Non-pigmented ciliary epithelial cell (primary cell): ENCODE measurements at regions not wholly inside any gene's neighbourhood (a gene's known extent, or its start where the extent isn't known, plus 50 kb on each side); places are given as distances from the start of the nearest gene placed in this dataset.

Experiments
- DNase-seq: peaks from one replicate; pipeline ENCODE4 v3.0.0-alpha.2; 2010; ENCODE audit warnings: low read depth

- DNase-seq: no peak
Observed at GRCh38 chr3:147851062-147851461, 441.9 kb downstream of the ZIC1 start.

DNA sequence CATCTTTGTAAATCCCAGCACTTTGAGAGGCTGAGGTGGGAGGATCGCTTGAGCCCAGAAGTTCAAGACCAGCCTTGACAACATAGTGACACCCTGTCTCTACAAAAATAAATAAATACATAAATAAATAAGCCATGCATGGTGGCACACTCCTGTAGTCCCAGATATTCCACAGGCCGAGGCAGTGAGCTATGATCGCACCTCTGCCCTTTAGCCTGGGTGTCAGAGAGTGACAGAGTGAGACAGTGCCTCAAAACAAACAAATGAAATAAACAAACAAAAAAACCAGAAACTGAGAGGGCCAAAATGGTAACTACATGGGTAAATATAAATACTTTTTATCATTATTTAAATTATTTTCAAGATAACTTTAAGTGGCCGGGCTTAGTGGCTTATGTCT, 445.4 kb downstream of the ZIC1 start:
- DNase-seq: no peak

DNA sequence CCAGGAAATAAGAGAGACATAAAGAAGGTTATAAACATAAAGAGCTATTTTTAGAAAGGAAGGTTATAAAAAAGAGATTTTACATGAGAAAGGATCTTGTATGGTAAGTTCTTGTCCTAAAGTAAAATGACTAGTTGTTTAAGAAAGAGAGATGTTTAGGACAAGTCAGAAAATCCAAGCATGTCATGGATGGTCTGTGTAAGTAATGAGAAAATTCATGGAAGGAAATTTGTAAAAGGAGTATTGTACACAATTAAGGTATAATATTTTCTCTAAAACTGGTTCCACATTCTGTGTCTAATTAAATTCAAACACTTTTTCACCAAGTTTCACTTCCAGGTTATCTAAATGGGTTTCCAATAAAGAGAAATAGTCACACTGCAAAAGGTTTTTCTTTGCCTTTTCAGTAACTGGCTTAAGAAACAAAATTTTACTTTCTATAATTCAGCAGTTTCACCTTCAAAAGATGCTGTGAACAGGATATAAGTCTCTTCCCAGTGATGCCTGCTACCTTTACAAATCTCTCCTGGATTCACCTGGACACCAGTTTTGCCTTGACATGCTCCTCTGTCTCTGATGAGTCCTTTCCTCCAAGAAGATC, 455.7 kb downstream of the ZIC1 start:
- DNase-seq: no peak

GRCh38 chr3:147866561-147866960, 457.4 kb downstream of the ZIC1 start:
- no peak for DNase-seq

- DNase-seq: no peak
Observed at GRCh38 chr3:147872568-147872967, 463.4 kb downstream of the ZIC1 start.

DNA sequence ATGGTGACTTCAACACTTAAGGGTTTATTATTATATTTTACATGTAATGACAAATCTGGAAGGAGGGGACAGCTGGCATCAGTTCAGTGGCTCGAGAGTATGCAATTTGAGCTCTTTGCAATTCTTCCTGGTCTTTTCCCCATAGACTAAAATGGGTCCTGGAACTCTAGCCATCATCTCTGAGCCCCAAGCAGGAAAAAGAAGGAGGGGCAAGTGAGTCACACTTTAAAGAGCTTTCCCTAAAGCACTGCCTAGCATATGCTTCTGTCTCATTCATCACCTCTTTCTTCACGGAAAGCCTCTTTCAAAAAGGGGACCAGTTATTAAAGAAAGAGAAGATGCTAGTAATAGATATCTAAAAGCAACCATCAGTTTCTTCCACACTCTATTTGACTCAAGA, 466.3 kb downstream of the ZIC1 start:
- DNase-seq: no peak

DNA sequence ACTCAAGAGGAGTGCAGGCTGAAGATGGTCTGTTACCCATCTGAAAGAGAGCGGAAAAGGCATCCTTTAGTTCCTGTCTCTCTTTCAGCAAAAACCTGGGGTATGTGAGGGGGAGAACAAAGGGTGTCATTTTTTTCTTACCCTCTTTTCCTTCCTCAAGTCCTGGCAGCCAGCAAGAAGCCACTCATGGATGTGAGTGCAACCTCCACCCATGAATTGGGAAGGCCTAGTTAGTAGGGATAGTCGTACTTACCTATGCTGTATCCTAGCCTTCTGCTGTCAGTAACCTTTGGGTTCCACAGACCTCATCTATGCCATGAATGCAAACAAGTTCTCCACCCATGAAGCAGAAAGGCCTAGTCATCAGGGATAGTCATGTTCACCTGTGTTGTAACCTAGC, 472.8 kb downstream of the ZIC1 start:
- no peak for DNase-seq

GRCh38 chr3:147886879-147887278, 477.7 kb downstream of the ZIC1 start:
- DNase-seq: no peak

DNA sequence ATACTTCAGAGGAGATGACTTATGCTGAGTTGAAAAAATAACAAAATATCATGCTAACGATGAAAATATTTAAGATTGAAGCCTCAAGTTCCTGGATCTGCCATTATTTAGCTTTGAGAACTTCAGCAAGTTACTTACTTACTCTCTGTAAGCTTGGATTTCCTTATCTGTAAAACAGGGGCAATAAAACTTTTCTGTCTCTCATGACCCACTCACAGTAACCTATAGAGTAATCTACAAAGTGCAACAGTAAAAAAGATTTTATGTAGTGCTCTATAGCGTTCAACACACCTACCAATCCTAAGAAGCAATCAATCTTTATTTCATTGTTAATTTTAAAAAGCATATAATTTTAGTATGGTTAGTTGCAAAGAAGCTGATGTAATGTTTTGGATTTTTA, 478.6 kb downstream of the ZIC1 start:
- no peak for DNase-seq

- DNase-seq: no peak
Observed at GRCh38 chr3:147890114-147890513, 480.9 kb downstream of the ZIC1 start.

DNA sequence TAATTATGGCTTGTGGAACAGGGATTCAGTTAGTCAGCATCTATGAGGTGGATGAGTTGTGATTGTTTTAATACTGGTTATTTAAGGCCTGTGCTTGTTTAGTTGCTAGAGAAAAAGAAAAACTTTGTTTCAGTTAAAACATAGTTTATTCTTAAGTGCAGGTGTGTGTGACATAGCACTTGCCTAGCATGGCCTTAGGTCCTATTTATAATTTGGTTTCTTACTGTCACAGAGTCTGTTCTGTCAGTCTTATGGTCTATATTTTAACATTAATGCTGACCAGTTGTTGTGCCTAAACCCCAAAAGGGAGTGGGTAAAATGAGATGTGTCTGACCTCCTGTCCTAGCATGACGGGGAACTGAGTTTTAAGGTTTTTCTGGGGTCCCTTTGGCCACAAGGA, 486.3 kb downstream of the ZIC1 start:
- no peak for DNase-seq

DNA sequence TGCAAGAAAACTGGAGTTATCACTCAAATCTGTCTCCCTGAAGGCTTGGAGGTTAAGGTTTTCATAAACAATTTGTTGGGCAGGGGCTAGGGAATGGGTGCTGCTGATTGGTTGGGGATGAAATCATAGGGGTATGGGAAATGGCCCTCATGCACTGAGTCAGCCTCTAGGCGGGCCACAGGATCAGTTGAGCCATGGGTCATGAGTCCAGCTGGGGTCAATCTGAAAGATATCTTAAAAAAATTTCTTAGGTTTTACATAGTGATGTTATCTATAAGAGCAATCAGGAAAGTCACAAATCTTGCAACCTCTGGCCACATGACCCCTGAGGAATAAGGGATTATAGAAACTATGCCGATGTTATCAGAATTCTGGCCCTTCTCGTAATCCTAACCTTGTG, 491.7 kb downstream of the ZIC1 start:
- DNase-seq: no peak

DNA sequence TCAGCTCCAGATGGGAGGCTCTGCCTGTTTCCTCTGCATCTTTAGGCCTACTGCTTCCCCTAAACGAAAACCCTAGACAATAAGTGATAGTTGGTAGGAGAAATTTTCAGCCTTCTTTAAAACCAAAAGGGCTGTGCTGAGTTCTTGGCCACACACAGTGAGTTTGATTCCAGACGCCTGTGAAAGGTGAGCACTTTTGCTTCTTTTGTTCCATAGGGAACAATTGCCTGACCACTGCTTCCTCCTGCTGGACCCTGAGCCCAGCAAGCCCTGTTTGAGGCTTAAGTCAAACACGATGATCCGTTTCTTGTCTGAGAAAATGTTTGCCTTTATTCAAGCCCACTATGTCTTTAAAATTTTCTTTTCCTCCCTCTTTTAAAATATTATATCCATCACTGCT, 493.9 kb downstream of the ZIC1 start:
- DNase-seq: no peak

DNA sequence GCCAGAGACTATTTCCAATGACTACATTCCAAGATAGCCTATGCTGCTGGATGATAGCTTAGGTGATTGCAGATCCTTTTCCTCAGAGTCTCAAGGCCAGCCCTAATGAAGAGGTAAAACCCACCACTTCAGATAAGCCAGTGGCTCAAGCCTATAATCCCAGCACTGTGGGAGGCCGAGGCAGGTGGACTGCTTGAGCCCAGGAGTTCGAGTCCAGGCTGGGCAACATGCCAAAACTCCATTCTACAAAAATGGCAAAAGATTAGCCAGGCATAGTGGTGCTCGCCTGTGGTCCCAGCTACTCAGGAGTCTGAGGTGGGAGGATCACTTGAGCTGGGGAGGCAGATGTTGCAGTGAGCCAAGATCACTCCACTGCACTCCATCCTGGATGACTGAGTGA, 495.3 kb downstream of the ZIC1 start:
- no peak for DNase-seq

DNA sequence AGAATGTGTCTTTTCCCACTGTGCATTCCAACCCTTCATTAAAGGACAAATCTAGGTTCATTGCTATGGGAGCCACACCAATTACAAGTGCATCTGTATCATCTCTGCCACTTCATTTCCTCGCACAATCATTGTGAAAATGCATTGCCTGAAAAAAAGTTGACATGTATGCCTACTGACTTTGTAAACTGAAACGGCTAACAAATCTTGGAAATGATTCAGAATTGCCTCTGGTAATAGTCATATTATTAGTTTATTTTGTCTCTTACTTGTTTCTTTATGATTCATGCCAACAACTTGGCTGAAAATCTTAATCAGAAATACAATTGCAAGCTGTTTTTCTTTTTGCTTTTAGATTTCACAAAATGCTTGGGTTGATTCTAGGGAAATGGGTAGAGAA, 497.1 kb downstream of the ZIC1 start:
- DNase-seq: no peak

GRCh38 chr3:147914532-147914931, 505.4 kb downstream of the ZIC1 start:
- DNase-seq: no peak

DNA sequence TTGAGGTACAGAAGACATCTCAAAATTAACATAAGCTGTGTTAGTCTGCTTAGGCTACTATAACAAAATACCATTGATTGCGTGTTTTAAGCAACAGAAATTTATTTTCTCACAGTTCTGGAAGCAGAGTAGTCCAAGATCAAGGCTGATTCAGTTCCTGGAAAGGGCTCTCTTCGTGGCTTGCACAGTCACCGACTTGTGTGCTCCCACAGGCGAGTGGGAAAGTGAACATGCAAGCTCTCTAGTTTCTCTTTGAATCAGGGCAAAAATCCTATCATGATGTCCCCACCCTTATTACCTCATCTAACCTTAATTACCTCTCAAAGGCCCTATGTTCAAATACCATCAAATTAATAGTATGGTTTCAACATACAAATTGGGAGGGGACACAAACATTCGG, 505.9 kb downstream of the ZIC1 start:
- no peak for DNase-seq

DNA sequence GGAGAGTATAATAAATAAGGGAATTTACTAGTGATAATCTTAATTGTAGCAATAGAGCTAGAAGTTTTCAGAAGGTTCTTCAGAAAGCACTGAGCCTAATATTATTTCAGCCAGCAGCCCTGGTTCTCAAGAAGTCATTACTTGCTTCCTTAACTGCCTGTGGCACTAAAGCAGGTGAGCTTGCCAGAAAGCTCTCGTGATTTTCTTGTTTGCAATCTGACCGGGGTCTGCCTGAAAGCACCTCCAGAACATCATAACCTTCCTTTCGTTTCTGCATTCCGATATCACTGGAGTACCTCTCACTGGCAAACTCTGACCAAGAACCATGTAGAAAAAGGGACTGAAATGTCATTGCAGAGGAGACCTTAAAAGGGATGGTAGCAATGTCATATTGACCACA, 510.3 kb downstream of the ZIC1 start:
- DNase-seq: no peak

GRCh38 chr3:147921051-147921450, 511.9 kb downstream of the ZIC1 start:
- no peak for DNase-seq

DNA sequence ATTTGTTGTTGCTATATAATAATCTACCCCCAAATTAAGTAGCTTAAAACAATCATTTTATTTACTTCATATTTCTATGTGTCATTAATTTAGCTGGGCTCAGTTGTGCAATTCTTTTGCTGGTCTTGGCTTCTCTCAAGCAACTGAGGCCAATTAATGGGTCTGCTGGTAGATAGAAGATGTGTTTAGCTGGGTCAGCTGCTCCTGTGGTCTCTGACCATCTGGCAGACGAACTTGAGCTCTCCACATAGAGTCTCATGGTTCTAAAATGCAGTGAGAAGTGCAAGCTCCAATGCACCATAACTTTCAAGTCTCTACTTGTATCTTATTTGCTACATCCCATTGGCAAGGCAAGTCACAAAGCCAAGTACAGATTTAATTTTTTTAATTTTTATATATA, 515.6 kb downstream of the ZIC1 start:
- no peak for DNase-seq

DNA sequence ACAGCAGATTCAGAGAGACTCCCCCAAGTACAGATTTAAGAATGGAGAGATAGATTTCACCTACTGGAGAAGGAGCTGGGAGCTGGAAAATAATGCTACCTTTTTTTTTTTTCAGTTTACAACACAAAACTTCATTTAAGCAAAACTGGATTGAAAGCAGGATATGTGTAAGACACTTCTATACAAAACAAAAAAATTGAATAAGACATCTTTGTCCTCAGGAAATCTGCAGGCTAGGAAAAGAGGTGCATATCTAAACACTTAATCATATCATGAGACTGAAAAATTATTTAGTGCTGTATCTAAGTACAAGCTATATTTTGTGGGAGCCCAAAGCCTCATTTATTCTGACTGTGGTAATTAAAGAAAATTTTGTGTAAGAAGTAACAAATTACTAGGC, 516.1 kb downstream of the ZIC1 start:
- no peak for DNase-seq

- peak; percentile 56 for DNase-seq
Observed at GRCh38 chr3:147930232-147930807, 521.2 kb downstream of the ZIC1 start.

DNA sequence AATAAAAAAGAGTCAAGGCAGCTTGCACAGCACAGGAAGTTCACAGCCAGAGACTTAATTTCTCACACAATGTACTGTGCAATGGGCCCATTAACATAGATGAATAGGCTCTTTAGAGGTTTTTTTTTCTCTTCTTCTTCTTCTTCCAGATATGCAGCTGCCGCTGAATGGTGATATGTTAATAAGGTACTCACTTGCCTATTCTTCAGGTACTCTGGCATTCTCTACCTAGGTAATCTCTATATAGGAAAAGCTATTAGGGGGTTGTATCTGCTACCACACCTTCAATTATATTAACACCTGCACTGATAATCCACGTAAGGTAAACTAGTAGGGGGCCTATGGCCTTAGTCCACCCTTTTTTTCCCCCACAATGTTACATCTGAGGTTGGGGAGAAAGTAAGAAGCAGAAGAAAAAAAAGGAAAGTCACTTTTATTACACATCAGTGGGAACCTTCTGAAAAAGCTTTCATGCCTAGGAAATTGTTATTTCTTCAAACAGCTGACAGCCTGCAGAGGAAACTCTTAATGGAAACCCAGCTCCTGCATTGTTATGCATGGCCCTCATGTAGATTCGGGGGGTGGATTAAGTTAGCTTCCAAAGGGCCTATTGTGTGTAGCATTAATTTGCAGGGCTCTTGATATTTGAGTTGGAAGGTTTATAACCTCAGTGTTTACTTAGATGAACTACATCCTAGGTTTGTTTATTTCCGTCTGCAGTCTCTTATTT, 525.5 kb downstream of the ZIC1 start:
- no peak for DNase-seq

GRCh38 chr3:147937341-147937740, 528.2 kb downstream of the ZIC1 start:
- no peak for DNase-seq
